ENCODE measurements at regions not wholly inside any gene's neighbourhood (a gene's known extent, or its start where the extent isn't known, plus 50 kb on each side); places are given as distances from the start of the nearest gene placed in this dataset.

DNA sequence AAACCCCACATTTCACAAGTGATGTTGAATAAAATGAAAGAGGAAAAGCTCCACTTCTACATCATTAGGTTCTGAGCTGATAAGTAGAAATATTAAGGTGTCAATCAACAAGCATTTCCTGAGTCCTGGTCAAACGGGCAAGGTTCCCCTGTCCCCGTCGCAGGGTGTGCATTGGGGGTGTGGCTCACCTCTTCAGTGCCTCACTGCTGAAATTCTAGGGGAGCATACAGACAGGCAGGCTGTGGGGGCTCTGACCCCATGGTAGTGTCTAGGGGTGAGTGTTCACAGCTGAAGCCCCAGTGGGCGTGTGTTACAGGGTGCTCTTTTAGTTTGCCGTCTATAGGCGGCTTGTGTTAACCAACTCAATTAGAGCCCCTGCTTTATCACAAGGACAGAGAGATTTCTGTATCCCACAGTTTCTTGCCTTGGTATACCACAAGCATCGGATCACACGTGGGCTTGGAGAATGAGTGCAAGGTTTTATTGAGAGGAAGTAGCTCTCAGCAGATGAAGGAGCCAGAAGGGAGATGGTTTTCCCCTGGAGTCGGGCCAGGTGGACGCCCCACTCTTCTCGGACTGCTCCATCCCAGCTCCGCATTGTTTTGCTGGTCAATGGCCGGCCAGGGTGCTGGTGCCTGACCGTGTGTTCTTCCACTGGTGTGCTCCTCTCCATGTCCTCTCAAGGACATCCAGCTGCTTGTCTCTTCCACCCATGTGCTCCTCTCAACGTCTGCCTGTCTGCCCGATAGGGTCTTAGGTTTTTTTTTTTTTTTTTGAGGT lies 238.2 kb upstream of the NLRP1 start:
- TF ChIP-seq, protein P1, sequence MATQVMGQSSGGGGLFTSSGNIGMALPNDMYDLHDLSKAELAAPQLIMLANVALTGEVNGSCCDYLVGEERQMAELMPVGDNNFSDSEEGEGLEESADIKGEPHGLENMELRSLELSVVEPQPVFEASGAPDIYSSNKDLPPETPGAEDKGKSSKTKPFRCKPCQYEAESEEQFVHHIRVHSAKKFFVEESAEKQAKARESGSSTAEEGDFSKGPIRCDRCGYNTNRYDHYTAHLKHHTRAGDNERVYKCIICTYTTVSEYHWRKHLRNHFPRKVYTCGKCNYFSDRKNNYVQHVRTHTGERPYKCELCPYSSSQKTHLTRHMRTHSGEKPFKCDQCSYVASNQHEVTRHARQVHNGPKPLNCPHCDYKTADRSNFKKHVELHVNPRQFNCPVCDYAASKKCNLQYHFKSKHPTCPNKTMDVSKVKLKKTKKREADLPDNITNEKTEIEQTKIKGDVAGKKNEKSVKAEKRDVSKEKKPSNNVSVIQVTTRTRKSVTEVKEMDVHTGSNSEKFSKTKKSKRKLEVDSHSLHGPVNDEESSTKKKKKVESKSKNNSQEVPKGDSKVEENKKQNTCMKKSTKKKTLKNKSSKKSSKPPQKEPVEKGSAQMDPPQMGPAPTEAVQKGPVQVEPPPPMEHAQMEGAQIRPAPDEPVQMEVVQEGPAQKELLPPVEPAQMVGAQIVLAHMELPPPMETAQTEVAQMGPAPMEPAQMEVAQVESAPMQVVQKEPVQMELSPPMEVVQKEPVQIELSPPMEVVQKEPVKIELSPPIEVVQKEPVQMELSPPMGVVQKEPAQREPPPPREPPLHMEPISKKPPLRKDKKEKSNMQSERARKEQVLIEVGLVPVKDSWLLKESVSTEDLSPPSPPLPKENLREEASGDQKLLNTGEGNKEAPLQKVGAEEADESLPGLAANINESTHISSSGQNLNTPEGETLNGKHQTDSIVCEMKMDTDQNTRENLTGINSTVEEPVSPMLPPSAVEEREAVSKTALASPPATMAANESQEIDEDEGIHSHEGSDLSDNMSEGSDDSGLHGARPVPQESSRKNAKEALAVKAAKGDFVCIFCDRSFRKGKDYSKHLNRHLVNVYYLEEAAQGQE (IDR thresholded peaks at IDR 0.05; ENCODE audit: insufficient replicate concordance, low read depth), result no peak
- TF ChIP-seq, protein P2, sequence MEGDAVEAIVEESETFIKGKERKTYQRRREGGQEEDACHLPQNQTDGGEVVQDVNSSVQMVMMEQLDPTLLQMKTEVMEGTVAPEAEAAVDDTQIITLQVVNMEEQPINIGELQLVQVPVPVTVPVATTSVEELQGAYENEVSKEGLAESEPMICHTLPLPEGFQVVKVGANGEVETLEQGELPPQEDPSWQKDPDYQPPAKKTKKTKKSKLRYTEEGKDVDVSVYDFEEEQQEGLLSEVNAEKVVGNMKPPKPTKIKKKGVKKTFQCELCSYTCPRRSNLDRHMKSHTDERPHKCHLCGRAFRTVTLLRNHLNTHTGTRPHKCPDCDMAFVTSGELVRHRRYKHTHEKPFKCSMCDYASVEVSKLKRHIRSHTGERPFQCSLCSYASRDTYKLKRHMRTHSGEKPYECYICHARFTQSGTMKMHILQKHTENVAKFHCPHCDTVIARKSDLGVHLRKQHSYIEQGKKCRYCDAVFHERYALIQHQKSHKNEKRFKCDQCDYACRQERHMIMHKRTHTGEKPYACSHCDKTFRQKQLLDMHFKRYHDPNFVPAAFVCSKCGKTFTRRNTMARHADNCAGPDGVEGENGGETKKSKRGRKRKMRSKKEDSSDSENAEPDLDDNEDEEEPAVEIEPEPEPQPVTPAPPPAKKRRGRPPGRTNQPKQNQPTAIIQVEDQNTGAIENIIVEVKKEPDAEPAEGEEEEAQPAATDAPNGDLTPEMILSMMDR (IDR thresholded peaks at IDR 0.05; ENCODE audit: insufficient read depth, low read length), result no peak
- TF ChIP-seq POLR2AphosphoS5 (IDR thresholded peaks at IDR 0.05; ENCODE audit: low read depth) (no peak), GABPA (IDR thresholded peaks at IDR 0.05; ENCODE audit: low read depth) (no peak), SPI1 (IDR thresholded peaks at IDR 0.05; ENCODE audit: borderline replicate concordance, low read depth) (no peak)
- Histone ChIP-seq H3K4me3 (replicated peaks; ENCODE audit: insufficient read depth, low read length) (no peak overlapping the region), H3K27ac (replicated peaks) (no peak overlapping the region), H3K27me3 (ENCODE audit: insufficient read depth, poor library complexity, severe bottlenecking) (no peaks in the 10 kb centered on the region)
- DNase-seq (ENCODE audit: low read depth in 1 of 2, low spot score in 1 of 2), result no peak

DNA sequence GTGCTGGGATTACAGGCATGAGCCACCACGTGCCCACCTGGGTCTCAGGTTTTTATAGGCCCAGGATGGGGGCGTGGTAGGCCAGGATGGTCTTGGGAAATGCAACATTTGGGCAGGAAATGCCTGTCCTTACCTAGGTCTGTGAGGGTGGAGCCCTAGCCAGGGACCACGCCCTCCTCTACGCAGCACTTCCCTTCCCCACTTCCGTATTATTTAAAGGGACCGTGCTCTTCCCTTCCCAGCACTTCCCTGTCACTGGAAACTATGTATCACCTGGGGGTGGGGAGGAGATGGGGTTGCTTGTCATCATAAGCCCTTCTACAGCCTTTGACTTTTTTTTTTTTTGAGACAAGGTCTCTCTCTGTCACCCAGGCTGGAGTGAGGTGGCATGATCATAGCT lies 238.9 kb upstream of the NLRP1 start:
- no peaks in the 10 kb centered on the region for H3K27me3 ChIP-seq (ENCODE audit: insufficient read depth, poor library complexity, severe bottlenecking)
- peak in 1 of 2 experiments; percentile 1 for DNase-seq (ENCODE audit: low read depth in 1 of 2, low spot score in 1 of 2)
- TF ChIP-seq, protein P2 (IDR thresholded peaks at IDR 0.05; ENCODE audit: insufficient read depth, low read length), result no peak
- TF ChIP-seq POLR2AphosphoS5 (IDR thresholded peaks at IDR 0.05; ENCODE audit: low read depth) (no peak), GABPA (IDR thresholded peaks at IDR 0.05; ENCODE audit: low read depth) (no peak), SPI1 (IDR thresholded peaks at IDR 0.05; ENCODE audit: borderline replicate concordance, low read depth) (no peak)
- TF ChIP-seq, protein P1 (IDR thresholded peaks at IDR 0.05; ENCODE audit: insufficient replicate concordance, low read depth), result no peak
- no peak overlapping the region for H3K4me3 ChIP-seq (replicated peaks; ENCODE audit: insufficient read depth, low read length)
- no peak overlapping the region for H3K27ac ChIP-seq (replicated peaks)

DNA sequence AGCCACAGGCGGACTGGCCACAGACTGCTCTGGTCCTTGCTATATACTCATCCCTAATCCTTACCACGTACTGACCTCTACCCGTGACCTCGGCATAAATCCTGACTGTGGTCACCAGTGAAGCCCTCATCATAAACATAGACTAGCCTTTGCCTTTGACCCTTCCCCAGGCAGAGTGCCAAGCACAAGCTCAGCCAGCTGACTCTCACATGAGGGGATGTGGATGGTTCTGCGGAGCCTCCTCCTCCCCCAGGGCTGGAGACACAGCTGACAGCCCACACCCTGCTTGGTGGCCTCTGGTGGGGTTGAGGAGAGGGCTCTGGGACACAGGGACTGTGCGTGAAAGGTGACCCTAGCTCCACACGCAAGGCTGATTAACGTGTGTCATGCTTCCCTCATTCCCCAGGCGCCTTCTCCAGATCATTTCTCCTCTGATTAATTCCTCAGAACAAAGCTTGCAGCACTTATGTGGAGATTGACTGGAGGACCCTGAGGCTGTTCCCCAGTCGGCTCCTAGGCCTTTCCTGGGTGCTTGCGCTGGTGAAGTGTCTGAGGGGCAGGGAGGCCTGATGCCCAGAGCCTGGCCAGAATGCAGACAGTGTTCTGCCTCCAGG lies 241.5 kb upstream of the NLRP1 start:
- no peak overlapping the region for H3K27ac ChIP-seq (replicated peaks)
- TF ChIP-seq SPI1 (IDR thresholded peaks at IDR 0.05; ENCODE audit: borderline replicate concordance, low read depth), result no peak
- TF ChIP-seq, protein P1 (IDR thresholded peaks at IDR 0.05; ENCODE audit: insufficient replicate concordance, low read depth), result no peak
- TF ChIP-seq GABPA (IDR thresholded peaks at IDR 0.05; ENCODE audit: low read depth), result no peak
- TF ChIP-seq POLR2AphosphoS5 (IDR thresholded peaks at IDR 0.05; ENCODE audit: low read depth), result no peak
- TF ChIP-seq, protein P2 (IDR thresholded peaks at IDR 0.05; ENCODE audit: insufficient read depth, low read length), result no peak
- DNase-seq (ENCODE audit: low read depth in 1 of 2, low spot score in 1 of 2), result no peak
- no peak overlapping the region for H3K4me3 ChIP-seq (replicated peaks; ENCODE audit: insufficient read depth, low read length)
- no peaks in the 10 kb centered on the region for H3K27me3 ChIP-seq (ENCODE audit: insufficient read depth, poor library complexity, severe bottlenecking)

Measured in HL-60 (cell line).